Endothelial cell of umbilical vein (primary cell): ENCODE measurements at regions not wholly inside any gene's neighbourhood (a gene's known extent, or its start where the extent isn't known, plus 50 kb on each side); places are given as distances from the start of the nearest gene placed in this dataset.

Source experiments
- CTCF ChIP-seq, 2 donors: IDR thresholded peaks; 1 replicate in 1 of 2; 2 replicates in 1 of 2; pipeline ENCODE4 v1.5.1; 2011; ENCODE audit warnings: low read length in 2 of 2, mild to moderate bottlenecking in 2 of 2, moderate library complexity in 2 of 2, control low read depth in 1 of 2, inconsistent platforms in 1 of 2, low read depth in 1 of 2; ENCODE audit not compliant: insufficient read depth in 1 of 2; ENCODE audit errors: extremely low read depth in 1 of 2
- POLR2A ChIP-seq: IDR thresholded peaks from 2 replicates; pipeline ENCODE4 v1.6.1; 2012; ENCODE audit warnings: low read depth, mild to moderate bottlenecking, control low read depth, low read length
- POLR2AphosphoS5 ChIP-seq: IDR thresholded peaks from 2 replicates; pipeline ENCODE4 v1.6.1; 2012; ENCODE audit warnings: low read depth, mild to moderate bottlenecking, control low read depth, low read length, moderate library complexity; ENCODE audit not compliant: insufficient read depth

GRCh38 chr2:189253836-189254235 is 74.3 kb upstream of the COL5A2 start:
- TF ChIP-seq CTCF (IDR thresholded peaks at IDR 0.05; ENCODE audit: extremely low read depth in 1 of 2, insufficient read depth in 1 of 2, low read depth in 1 of 2, low read length in 2 of 2): no peak
- no peak for TF ChIP-seq POLR2A
- TF ChIP-seq POLR2AphosphoS5: no peak
